Mucosa of gallbladder (tissue), 1 donor: ENCODE measurements at regions not wholly inside any gene's neighbourhood (a gene's known extent, or its start where the extent isn't known, plus 50 kb on each side); places are given as distances from the start of the nearest gene placed in this dataset.
"Not testable (repeated sequence)": the region's sequence is repeated elsewhere in the genome, so short reads cannot be mapped to it uniquely, and the experiment has no call there.

Source experiments
- DNase-seq: peaks from one replicate; pipeline ENCODE4 v3.0.0-alpha.2; 2020; ENCODE audit warnings: low spot score
- donor health status: DM: no; HTN: no; CAD: no.

GRCh38 chr4:170700064-170700463 lies 610.3 kb upstream of the AADAT start:
- no peak for DNase-seq

- DNase-seq, result no peak
Observed at GRCh38 chr4:170698334-170698733, 608.6 kb upstream of the AADAT start.

GRCh38 chr4:170697845-170698244 lies 608.1 kb upstream of the AADAT start:
- DNase-seq, result no peak

GRCh38 chr4:170697045-170697444 lies 607.3 kb upstream of the AADAT start:
- no peak for DNase-seq

- no peak for DNase-seq
Observed at GRCh38 chr4:170691168-170691567, 601.4 kb upstream of the AADAT start.

- DNase-seq, result no peak
Observed at GRCh38 chr4:170687751-170688150, 598.0 kb upstream of the AADAT start.

GRCh38 chr4:170685701-170686100 lies 595.9 kb upstream of the AADAT start:
- DNase-seq, result not testable (repeated sequence)

- no peak for DNase-seq
Observed at GRCh38 chr4:170682558-170683294, 593.0 kb upstream of the AADAT start.

- DNase-seq, result not testable (repeated sequence)
Observed at GRCh38 chr4:170682087-170682486, 592.3 kb upstream of the AADAT start.

GRCh38 chr4:170675568-170676262 lies 586.0 kb upstream of the AADAT start:
- DNase-seq, result no peak

GRCh38 chr4:170674176-170674575 lies 584.4 kb upstream of the AADAT start:
- DNase-seq, result no peak

GRCh38 chr4:170672381-170672965 lies 582.7 kb upstream of the AADAT start:
- no peak for DNase-seq

GRCh38 chr4:170671171-170671570 lies 581.4 kb upstream of the AADAT start:
- no peak for DNase-seq

- DNase-seq, result no peak
Observed at GRCh38 chr4:170667814-170668213, 578.1 kb upstream of the AADAT start.

GRCh38 chr4:170666909-170667308 lies 577.2 kb upstream of the AADAT start:
- no peak for DNase-seq

- no peak for DNase-seq
Observed at GRCh38 chr4:170662250-170662649, 572.5 kb upstream of the AADAT start.

GRCh38 chr4:170657761-170658160 lies 568.0 kb upstream of the AADAT start:
- no peak for DNase-seq

GRCh38 chr4:170656506-170656905 lies 566.8 kb upstream of the AADAT start:
- DNase-seq, result no peak

GRCh38 chr4:170652571-170652970 lies 562.8 kb upstream of the AADAT start:
- DNase-seq, result no peak

- no peak for DNase-seq
Observed at GRCh38 chr4:170651786-170652185, 562.0 kb upstream of the AADAT start.

- no peak for DNase-seq
Observed at GRCh38 chr4:170627418-170627817, 537.7 kb upstream of the AADAT start.

GRCh38 chr4:170623899-170624298 lies 534.1 kb upstream of the AADAT start:
- no peak for DNase-seq

- no peak for DNase-seq
Observed at GRCh38 chr4:170610434-170610833, 520.7 kb upstream of the AADAT start.
